GM23338 (cell line): ENCODE measurements at regions not wholly inside any gene's neighbourhood (a gene's known extent, or its start where the extent isn't known, plus 50 kb on each side); places are given as distances from the start of the nearest gene placed in this dataset.

ENCODE experiments used
- ATAC-seq: fragments of 200-7000 bp; cut with Tn5 transposase; 3 replicates; pipeline ENCODE4 v1.9.1; 2020
- DNase-seq: peaks from one replicate; pipeline ENCODE4 v3.0.0-alpha.2; 2015; ENCODE audit warnings: low spot score
- H2AFZ ChIP-seq: fragments of 200-600 bp; sonication (generic); 2 replicates; pipeline ENCODE4 v1.8.0; 2016; ENCODE audit warnings: antibody characterized with exemption, mild to moderate bottlenecking, moderate library complexity
- H3F3A ChIP-seq: fragments of 200-600 bp; sonication (generic); replicated peaks from 2 replicates; pipeline ENCODE4 v1.8.0; 2017; ENCODE audit warnings: antibody characterized with exemption, mixed run types, low read depth
- H3K27ac ChIP-seq: fragments of 200-600 bp; sonication (generic); 2 replicates; pipeline ENCODE4 v1.6.1; 2016; ENCODE audit warnings: low read depth
- H3K27me3 ChIP-seq: fragments of 200-600 bp; sonication (generic); 2 replicates; pipeline ENCODE4 v1.8.0; 2016; ENCODE audit warnings: mild to moderate bottlenecking, mixed run types, moderate library complexity; ENCODE audit not compliant: insufficient read depth
- H3K36me3 ChIP-seq: fragments of 200-600 bp; sonication (generic); 2 replicates; pipeline ENCODE4 v1.8.0; 2016; ENCODE audit warnings: mild to moderate bottlenecking; ENCODE audit not compliant: insufficient read depth
- H3K4me1 ChIP-seq: fragments of 200-600 bp; sonication (generic); 2 replicates; pipeline ENCODE4 v1.8.0; 2016; ENCODE audit warnings: mild to moderate bottlenecking, moderate library complexity; ENCODE audit not compliant: insufficient read depth
- H3K4me2 ChIP-seq: fragments of 200-600 bp; sonication (generic); 2 replicates; pipeline ENCODE4 v1.7.1; 2017; ENCODE audit warnings: mixed run types
- H3K4me3 ChIP-seq: fragments of 200-600 bp; sonication (generic); 2 replicates; pipeline ENCODE4 v1.6.1; 2016; ENCODE audit warnings: mixed run types
- H3K79me2 ChIP-seq: fragments of 200-600 bp; sonication (generic); replicated peaks from 2 replicates; pipeline ENCODE4 v1.8.0; 2017; ENCODE audit warnings: mild to moderate bottlenecking; ENCODE audit not compliant: insufficient read depth
- H3K9me2 ChIP-seq: fragments of 200-600 bp; sonication (generic); 2 replicates; pipeline ENCODE4 v1.8.0; 2017; ENCODE audit not compliant: insufficient read depth
- H4K20me1 ChIP-seq: fragments of 200-600 bp; sonication (generic); replicated peaks from 2 replicates; pipeline ENCODE4 v1.8.0; 2017; ENCODE audit warnings: mild to moderate bottlenecking; ENCODE audit not compliant: insufficient read depth
- H3K27ac Mint-ChIP-seq: 2 replicates; pipeline ENCODE4 v1.8.0; 2020; ENCODE audit warnings: inconsistent platforms, mild to moderate bottlenecking, moderate library complexity, mixed read lengths
- H3K27me3 Mint-ChIP-seq: 3 replicates; pipeline ENCODE4 v1.8.0; 2022; ENCODE audit warnings: low read depth, mild to moderate bottlenecking, moderate library complexity, mixed read lengths, inconsistent platforms; ENCODE audit not compliant: insufficient read depth, poor library complexity
- H3K36me3 Mint-ChIP-seq: 3 replicates; pipeline ENCODE4 v1.8.0; 2021; ENCODE audit warnings: low read depth, mild to moderate bottlenecking, inconsistent platforms, moderate library complexity, mixed read lengths
- H3K4me1 Mint-ChIP-seq: 3 replicates; pipeline ENCODE4 v1.8.0; 2020; ENCODE audit warnings: mild to moderate bottlenecking, inconsistent platforms, mixed read lengths
- H3K4me3 Mint-ChIP-seq: 3 replicates; pipeline ENCODE4 v1.8.0; 2021; ENCODE audit warnings: moderate library complexity, mild to moderate bottlenecking, inconsistent platforms, mixed read lengths
- H3K9me3 Mint-ChIP-seq: 3 replicates; pipeline ENCODE4 v1.8.0; 2020; ENCODE audit warnings: moderate library complexity, mild to moderate bottlenecking, inconsistent platforms, mixed read lengths
- ETS1 ChIP-seq: IDR thresholded peaks from 2 replicates; pipeline ENCODE4 v1.6.1; 2016; ENCODE audit warnings: antibody characterized with exemption
- EZH2 ChIP-seq: fragments of 200-600 bp; sonication (generic); IDR thresholded peaks from one replicate; pipeline ENCODE4 v1.8.0; 2017; ENCODE audit warnings: antibody characterized with exemption, mild to moderate bottlenecking, low read depth; ENCODE audit not compliant: unreplicated experiment
- EZH2phosphoT487 ChIP-seq: fragments of 200-600 bp; sonication (generic); IDR thresholded peaks from one replicate; pipeline ENCODE4 v1.8.1; 2018; ENCODE audit warnings: antibody characterized with exemption; ENCODE audit not compliant: unreplicated experiment
- NANOG ChIP-seq: IDR thresholded peaks from 2 replicates; pipeline ENCODE4 v1.6.1; 2016; ENCODE audit warnings: antibody characterized with exemption, borderline replicate concordance
- POLR2AphosphoS5 ChIP-seq: IDR thresholded peaks from 2 replicates; pipeline ENCODE4 v1.6.1; 2016; ENCODE audit warnings: antibody characterized with exemption, low read depth
- STAT1 ChIP-seq: IDR thresholded peaks from one replicate; pipeline ENCODE4 v1.6.1; 2016; ENCODE audit warnings: antibody characterized with exemption; ENCODE audit not compliant: unreplicated experiment
- ZNF462 ChIP-seq: fragments of 250-450 bp; sonication (Bioruptor Pico); IDR thresholded peaks from 2 replicates; pipeline ENCODE4 v1.5.0; 2020; ENCODE audit warnings: mild to moderate bottlenecking, moderate library complexity

- TF ChIP-seq POLR2AphosphoS5, result no peak
- TF ChIP-seq NANOG, result no peak
- no peak for TF ChIP-seq EZH2
- no peak for TF ChIP-seq ZNF462 (CRISPR knock-in tag)
- no peak for TF ChIP-seq STAT1
Measured at GRCh38 chr6:55694759-55695158, 115.8 kb upstream of the HMGCLL1 start (continued).

- TF ChIP-seq ETS1, result no peak
- no peak for TF ChIP-seq EZH2
- TF ChIP-seq ZNF462 (CRISPR knock-in tag), result peak; percentile 93
- no peak for TF ChIP-seq EZH2phosphoT487
- H3K9me2 ChIP-seq, result no peaks in the 10 kb centered on the region
- peaks cover 18% of the 10 kb centered on the region for H3K4me1 ChIP-seq
- H3K27ac ChIP-seq, result peak overlapping the region; percentile 13; the same call in 1 of the 2 replicates
- H3K4me1 Mint-ChIP-seq, result peaks cover 19% of the 10 kb centered on the region; the same call in 2 of the 3 replicates
- H3K27me3 ChIP-seq, result no peaks in the 10 kb centered on the region
- ATAC-seq (peak; percentile 100), DNase-seq (peak; percentile 82)
- no peak overlapping the region for H3K4me3 Mint-ChIP-seq
- H3K9me3 Mint-ChIP-seq, result no peaks in the 10 kb centered on the region; the same call in 1 of the 3 replicates
- no peaks in the 10 kb centered on the region for H3F3A ChIP-seq
- no peak overlapping the region for H3K4me3 ChIP-seq
- no peaks in the 10 kb centered on the region for H4K20me1 ChIP-seq
- H3K79me2 ChIP-seq, result no peaks in the 10 kb centered on the region
- H3K27me3 Mint-ChIP-seq, result no peaks in the 10 kb centered on the region
- no peak overlapping the region for H2AFZ ChIP-seq
- no peak overlapping the region for H3K4me2 ChIP-seq
- peaks cover 3% of the 10 kb centered on the region; the same call in 1 of the 3 replicates for H3K36me3 Mint-ChIP-seq
- H3K36me3 ChIP-seq, result no peaks in the 10 kb centered on the region
- no peak overlapping the region for H3K27ac Mint-ChIP-seq
Measured at GRCh38 chr6:55694148-55694547, 115.2 kb upstream of the HMGCLL1 start.
